SK-N-SH (cell line): ENCODE measurements at regions not wholly inside any gene's neighbourhood (a gene's known extent, or its start where the extent isn't known, plus 50 kb on each side); places are given as distances from the start of the nearest gene placed in this dataset.

Experiments used
- CTCF ChIA-PET: fragments of 300-600, 350-600 bp; formaldehyde crosslinking; extraction: SDS; loops from one replicate; lab custom pipeline; 2021; lab: Yijun Ruan, JAX
- POLR2A ChIA-PET: fragments of 350-600 bp; sonication (Branson Sonifier 250); formaldehyde crosslinking; extraction: SDS; loops from one replicate; lab custom pipeline; 2020; ENCODE audit warnings: antibody characterized with exemption, inconsistent platforms; lab: Yijun Ruan, JAX
- DNase-seq: peaks from one replicate; pipeline ENCODE4 v3.0.0; 2012
- H2AFZ ChIP-seq: fragments of 200-600 bp; sonication (generic); 2 replicates; pipeline ENCODE4 v1.8.1; 2016; ENCODE audit warnings: antibody characterized with exemption, mild to moderate bottlenecking, low read depth
- H3F3A ChIP-seq: fragments of 200-600 bp; sonication (generic); replicated peaks from 2 replicates; pipeline ENCODE3; 2016; ENCODE audit warnings: antibody characterized with exemption, mild to moderate bottlenecking; ENCODE audit not compliant: insufficient read depth
- H3K27ac ChIP-seq, 2 experiments: fragments of 200-500 bp in 1 of 2; fragments of 200-600 bp in 1 of 2; sonication (Bioruptor generic) in 1 of 2; sonication (generic), shearing (Covaris generic) in 1 of 2; 2 replicates each; pipeline versions ENCODE4 v1.5.1 to v1.6.1; 2014 to 2016; ENCODE audit warnings: low read depth in 2 of 2, inconsistent platforms in 1 of 2, low read length in 1 of 2, mild to moderate bottlenecking in 1 of 2, mixed read lengths in 1 of 2
- H3K27me3 ChIP-seq: fragments of 200-600 bp; sonication (generic), shearing (Covaris generic); 2 replicates; pipeline ENCODE4 v1.6.1; 2016; ENCODE audit warnings: mixed run types; ENCODE audit not compliant: insufficient read depth
- H3K36me3 ChIP-seq, 2 experiments: fragments of 200-500 bp in 1 of 2; fragments of 200-600 bp in 1 of 2; sonication (Bioruptor generic) in 1 of 2; sonication (generic) in 1 of 2; replicated peaks in 1 of 2; 2 replicates each; pipeline versions ENCODE3 to v1.5.1; 2014 to 2016; ENCODE audit warnings: low read length in 1 of 2, mild to moderate bottlenecking in 1 of 2; ENCODE audit not compliant: insufficient read depth in 2 of 2, control insufficient read depth in 1 of 2
- H3K4me1 ChIP-seq, 2 experiments: fragments of 200-500 bp in 1 of 2; fragments of 200-600 bp in 1 of 2; sonication (Bioruptor generic) in 1 of 2; sonication (generic), shearing (Covaris generic) in 1 of 2; 2 replicates each; pipeline versions ENCODE4 v1.5.1 to v1.6.1; 2014 to 2016; ENCODE audit warnings: low read depth in 1 of 2, low read length in 1 of 2, mixed run types in 1 of 2; ENCODE audit not compliant: insufficient read depth in 2 of 2, control insufficient read depth in 1 of 2
- H3K4me2 ChIP-seq: fragments of 200-600 bp; sonication (generic), shearing (Covaris generic); 2 replicates; pipeline ENCODE4 v1.6.1; 2017; ENCODE audit warnings: mixed run types
- H3K4me3 ChIP-seq, 2 experiments: fragments of 200-500 bp in 1 of 2; fragments of 200-600 bp in 1 of 2; sonication (Bioruptor generic) in 1 of 2; sonication (generic), shearing (Covaris generic) in 1 of 2; 2 replicates each; pipeline versions ENCODE4 v1.5.1 to v1.8.1; 2014 to 2016; ENCODE audit warnings: low read depth in 2 of 2, inconsistent platforms in 1 of 2, low read length in 1 of 2, mild to moderate bottlenecking in 1 of 2, mixed read lengths in 1 of 2, moderate library complexity in 1 of 2
- H3K79me2 ChIP-seq: fragments of 200-600 bp; sonication (generic); 2 replicates; pipeline ENCODE4 v1.8.1; 2017; ENCODE audit warnings: mild to moderate bottlenecking; ENCODE audit not compliant: insufficient read depth
- H3K9ac ChIP-seq: fragments of 200-600 bp; sonication (generic); 2 replicates; pipeline ENCODE4 v1.6.1; 2017; ENCODE audit warnings: mixed run types
- H3K9me2 ChIP-seq: fragments of 200-600 bp; sonication (generic); 2 replicates; pipeline ENCODE4 v1.6.1; 2017; ENCODE audit warnings: mixed run types
- H3K9me3 ChIP-seq: fragments of 200-600 bp; sonication (generic); 2 replicates; pipeline ENCODE4 v1.6.1; 2017; ENCODE audit warnings: mixed run types, mild to moderate bottlenecking, moderate library complexity
- H4K20me1 ChIP-seq: fragments of 200-600 bp; sonication (generic); 2 replicates; pipeline ENCODE4 v1.6.1; 2017; ENCODE audit warnings: mild to moderate bottlenecking, mixed run types; ENCODE audit not compliant: insufficient read depth
- CHD2 ChIP-seq: fragments of 150-350 bp; IDR thresholded peaks from 2 replicates; pipeline ENCODE4 v1.6.1; 2018; ENCODE audit warnings: low read length; ENCODE audit not compliant: partially characterized antibody
- CTCF ChIP-seq: fragments of 200-600 bp; sonication (generic); IDR thresholded peaks from 2 replicates; pipeline ENCODE4 v1.6.1; 2017; ENCODE audit warnings: antibody characterized with exemption, mild to moderate bottlenecking, moderate library complexity
- ELF1 ChIP-seq: IDR thresholded peaks from 2 replicates; pipeline ENCODE4 v1.4.0; 2012
- EP300 ChIP-seq, 2 experiments: IDR thresholded peaks; 2 replicates each; pipeline versions ENCODE4 v1.4.0 to v1.6.1; 2012; ENCODE audit warnings: borderline replicate concordance in 1 of 2, low read depth in 1 of 2, low read length in 1 of 2
- FOSL2 ChIP-seq: IDR thresholded peaks from 2 replicates; pipeline ENCODE4 v1.4.0; 2012; ENCODE audit warnings: low read depth, mild to moderate bottlenecking, moderate library complexity, borderline replicate concordance
- GATA2 ChIP-seq: sonication (generic); formaldehyde crosslinking; IDR thresholded peaks from 2 replicates; pipeline ENCODE4 v1.5.0; 2020; ENCODE audit warnings: mild to moderate bottlenecking, missing genetic modification reagents
- IRF3 ChIP-seq: fragments of 150-350 bp; IDR thresholded peaks from 2 replicates; pipeline ENCODE4 v1.6.1; 2016; ENCODE audit warnings: mild to moderate bottlenecking, low read depth, low read length
- JUND ChIP-seq: IDR thresholded peaks from 2 replicates; pipeline ENCODE4 v1.4.0; 2012
- MAX ChIP-seq: IDR thresholded peaks from 2 replicates; pipeline ENCODE4 v1.4.0; 2012; ENCODE audit warnings: low read depth
- MXI1 ChIP-seq: IDR thresholded peaks from 2 replicates; pipeline ENCODE4 v1.6.1; 2012; ENCODE audit warnings: mild to moderate bottlenecking, low read depth, low read length, improper control_type of control experiment
- NFIC ChIP-seq: IDR thresholded peaks from 2 replicates; pipeline ENCODE4 v1.4.0; 2012; ENCODE audit warnings: borderline replicate concordance
- NRF1 ChIP-seq: IDR thresholded peaks from 2 replicates; pipeline ENCODE4 v1.6.1; 2012; ENCODE audit warnings: low read depth, mild to moderate bottlenecking, low read length
- PBX3 ChIP-seq: IDR thresholded peaks from 2 replicates; pipeline ENCODE4; 2012
- RAD21 ChIP-seq: IDR thresholded peaks from 2 replicates; pipeline ENCODE4 v1.6.1; 2012; ENCODE audit warnings: mild to moderate bottlenecking, low read length
- REST ChIP-seq: IDR thresholded peaks from 2 replicates; pipeline ENCODE4 v1.6.1; 2012; ENCODE audit warnings: mild to moderate bottlenecking, low read depth, low read length, moderate library complexity
- SMC3 ChIP-seq: IDR thresholded peaks from 2 replicates; pipeline ENCODE4 v1.6.1; 2012; ENCODE audit warnings: low read depth, low read length, improper control_type of control experiment
- TAF1 ChIP-seq: IDR thresholded peaks from 2 replicates; pipeline ENCODE4 v1.6.1; 2012; ENCODE audit warnings: low read depth, mild to moderate bottlenecking, low read length, moderate library complexity, borderline replicate concordance
- TEAD4 ChIP-seq: IDR thresholded peaks from 2 replicates; pipeline ENCODE4 v1.4.0; 2012; ENCODE audit warnings: mild to moderate bottlenecking, borderline replicate concordance; ENCODE audit not compliant: insufficient read depth
- WGBS: methylation state at CpG from one replicate; pipeline ENCODE4 v1.1.6; 2017; ENCODE audit warnings: low lambda C conversion rate; 5-methylcytosine and 5-hydroxymethylcytosine counted together

- Histone ChIP-seq H3K4me2 (no peak overlapping the region), H3K9me3 (no peaks in the 10 kb centered on the region), H3K4me3 (no peak overlapping the region), H3K9me2 (no peaks in the 10 kb centered on the region), H3K9ac (no peak overlapping the region), H3F3A (no peaks in the 10 kb centered on the region), H2AFZ (no peak overlapping the region), H3K27ac (no peak overlapping the region), H3K27me3 (peaks cover 14% of the 10 kb centered on the region; the same call in 1 of the 2 replicates), H4K20me1 (no peaks in the 10 kb centered on the region), H3K36me3 (no peaks in the 10 kb centered on the region), H3K4me1 (peaks cover 0 to 2% of the 10 kb centered on the region in 2 experiments; a peak in 1 of 4 replicates), H3K79me2 (no peaks in the 10 kb centered on the region)
- 59% methylated on average over 5 of the region's 5 CpGs for WGBS
- no peak for DNase-seq
- no peak for TF ChIP-seq NRF1
- no peak for TF ChIP-seq CHD2
- no peak for TF ChIP-seq FOSL2
- no peak for TF ChIP-seq ELF1
- no peak for TF ChIP-seq PBX3
- no peak for TF ChIP-seq EP300 (IDR thresholded peaks at IDR 0.05; ENCODE audit: borderline replicate concordance in 1 of 2, low read depth in 1 of 2, low read length in 1 of 2)
- TF ChIP-seq TEAD4 = no peak
- no peak for TF ChIP-seq JUND
- TF ChIP-seq NFIC = no peak
- no peak for TF ChIP-seq CTCF
- no peak for TF ChIP-seq IRF3
- TF ChIP-seq REST = no peak
- TF ChIP-seq GATA2 (CRISPR knock-in tag) = no peak
- TF ChIP-seq SMC3 = no peak
- TF ChIP-seq MAX = no peak
- TF ChIP-seq TAF1 = no peak
- TF ChIP-seq RAD21 = no peak
- TF ChIP-seq MXI1 = no peak
- POLR2A ChIA-PET = no interaction called here
- CTCF ChIA-PET = interaction anchor here (2.3 kb wide), 1 partner anchor 10 kb away, joined by 7 read pairs; no protein-coding TSS in a partner anchor
These were observed 117.9 kb upstream of the MLN start for GRCh38 chr6:33921745-33922144.
